Stimulated activated CD4-positive, alpha-beta T cell treated with anti-CD3 and anti-CD28 coated beads, Interleukin-12 subunit alpha, Interleukin-12 subunit beta, amount 100 ng/mL, for 48 hours (primary cell): ENCODE measurements at regions not wholly inside any gene's neighbourhood (a gene's known extent, or its start where the extent isn't known, plus 50 kb on each side); places are given as distances from the start of the nearest gene placed in this dataset.
"Not testable (repeated sequence)": the region's sequence is repeated elsewhere in the genome, so short reads cannot be mapped to it uniquely, and the experiment has no call there.

Source experiments
- DNase-seq, 3 donors: peaks; one replicate each; pipeline ENCODE4 v3.0.0-alpha.2; 2020; ENCODE audit warnings: low read depth in 2 of 3, low spot score in 1 of 3

DNA sequence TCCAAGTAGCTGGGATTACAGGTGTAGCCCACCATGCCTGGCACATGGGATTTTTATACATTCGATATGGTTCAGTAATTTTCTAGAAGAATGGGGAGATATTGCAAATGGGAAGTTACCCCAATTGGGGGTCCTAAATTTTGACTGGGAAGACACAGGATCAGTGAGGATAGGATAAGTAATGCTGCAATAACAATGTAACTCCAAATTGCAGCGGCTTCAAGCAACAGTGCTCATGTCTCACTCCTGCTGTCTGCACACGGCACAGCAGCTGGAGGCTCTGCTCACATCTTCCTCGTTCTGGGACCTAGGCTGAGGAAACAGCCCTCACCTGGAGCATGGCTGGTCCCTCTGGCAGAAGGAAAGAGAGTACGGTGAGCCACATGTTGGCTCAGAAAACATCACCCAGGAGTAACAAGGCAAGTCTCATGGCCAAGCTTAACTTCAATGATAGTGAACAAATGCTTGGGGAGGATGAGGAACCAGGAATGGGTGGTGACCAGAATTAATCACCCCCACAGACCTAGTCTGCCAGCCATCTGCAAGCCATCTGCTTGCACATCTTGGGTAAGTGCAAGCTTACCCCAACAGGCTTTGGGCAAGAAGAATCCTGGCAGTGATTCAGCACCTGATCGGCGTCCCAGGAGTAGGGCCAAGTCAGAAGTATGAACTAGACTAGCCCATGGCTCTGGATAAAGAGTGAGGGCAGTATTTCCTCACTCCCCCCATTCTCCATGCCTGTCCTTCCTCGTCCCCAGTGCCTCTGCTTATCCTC, 229.2 kb downstream of the COPRS start:
- no peak for DNase-seq

DNA sequence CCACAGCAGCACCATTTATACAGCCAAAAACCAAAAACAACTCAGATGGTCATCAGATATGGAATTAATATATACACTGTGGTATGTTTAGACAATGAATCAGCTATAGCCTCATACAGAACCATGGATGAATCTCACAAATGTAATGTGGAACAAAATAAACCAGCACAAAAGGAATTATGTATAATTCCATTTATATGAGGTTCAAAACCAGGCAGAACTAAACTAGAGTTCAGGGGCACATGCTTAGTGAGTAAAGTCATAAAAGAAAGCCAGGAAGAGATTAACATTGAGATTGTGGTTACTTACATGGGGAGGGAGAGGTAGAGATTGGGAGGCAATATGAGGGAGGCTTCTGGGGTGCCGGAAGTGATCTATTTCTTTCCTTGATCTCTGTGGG, 231.1 kb downstream of the COPRS start:
- no peak for DNase-seq

DNA sequence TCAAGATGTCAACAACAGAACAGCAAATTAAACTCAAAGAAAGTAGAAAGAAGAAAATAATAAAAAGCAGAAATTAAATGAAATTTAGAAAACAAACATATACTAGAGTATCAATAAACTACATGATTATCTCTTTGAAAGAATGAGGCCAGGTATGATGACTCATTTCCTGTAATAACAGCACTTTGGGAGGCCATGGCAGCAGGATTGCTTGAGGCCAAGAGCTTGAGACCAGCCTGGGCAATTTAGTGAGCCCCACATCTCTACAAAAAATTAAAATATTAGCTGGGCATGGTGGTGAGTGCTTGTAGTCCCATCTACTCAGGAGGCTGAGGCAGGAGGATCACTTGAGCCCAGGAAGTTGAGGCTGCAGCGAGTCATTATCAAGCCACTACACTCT, 232.5 kb downstream of the RAB11FIP4 start:
- no peak for DNase-seq

DNA sequence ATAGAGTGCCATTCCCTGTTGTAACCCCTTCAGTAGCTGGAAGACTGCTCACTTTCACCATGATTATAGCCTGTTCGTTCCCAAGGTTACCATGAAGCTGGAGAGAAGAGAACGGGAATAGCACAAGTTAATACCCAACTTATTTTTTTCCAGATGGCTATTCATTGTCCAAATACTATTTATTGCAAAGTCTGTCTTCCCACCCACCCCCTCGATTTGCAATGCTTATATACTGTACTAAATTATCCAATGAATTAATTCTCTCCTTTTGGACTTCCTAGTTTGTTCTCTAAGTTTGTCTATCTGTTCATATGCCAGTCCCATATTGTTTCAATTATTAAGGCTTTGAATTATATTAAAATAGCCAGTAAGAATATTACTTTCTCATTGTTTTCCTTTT, 231.0 kb downstream of the RAB11FIP4 start:
- no peak for DNase-seq

DNA sequence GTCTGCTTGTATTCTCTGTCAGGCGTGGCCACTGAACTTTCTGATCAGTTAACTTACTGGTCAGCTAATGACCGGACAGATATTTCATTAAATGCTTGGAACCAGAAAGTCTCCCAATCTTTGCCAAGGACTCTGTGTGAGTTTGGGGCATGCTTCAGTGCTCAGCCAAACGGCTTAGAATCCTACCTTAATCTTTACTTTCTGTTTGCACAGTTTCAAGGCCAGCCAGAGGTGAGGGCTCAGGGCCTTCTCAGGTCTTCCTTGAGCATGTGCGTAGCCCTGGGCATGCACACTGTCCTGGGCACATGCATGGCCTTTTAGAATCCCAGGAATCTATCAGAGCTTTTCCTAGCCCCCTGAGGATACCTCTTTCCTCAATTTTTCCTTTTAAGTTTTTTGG, 230.1 kb downstream of the RAB11FIP4 start:
- no peak for DNase-seq

DNA sequence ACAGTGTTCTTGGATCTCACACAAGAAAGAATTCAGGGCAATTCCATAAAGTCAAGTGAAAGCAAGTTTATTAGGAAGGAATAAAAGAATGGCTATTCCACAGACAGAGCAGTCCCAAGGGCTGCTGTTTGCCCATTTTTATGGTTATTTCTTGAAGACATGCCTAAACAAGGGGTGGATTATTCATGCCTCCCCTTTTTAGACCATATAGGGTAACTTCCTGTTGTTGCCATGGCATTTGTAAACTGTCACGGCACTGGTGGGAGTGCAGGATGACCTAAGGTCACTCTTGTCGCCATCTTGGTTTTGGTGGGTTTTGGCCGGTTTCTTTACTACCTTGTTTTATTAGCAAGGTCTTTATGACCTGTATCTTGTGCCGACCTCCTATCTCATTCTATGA, 219.6 kb downstream of the RAB11FIP4 start:
- not testable (repeated sequence) for DNase-seq

DNA sequence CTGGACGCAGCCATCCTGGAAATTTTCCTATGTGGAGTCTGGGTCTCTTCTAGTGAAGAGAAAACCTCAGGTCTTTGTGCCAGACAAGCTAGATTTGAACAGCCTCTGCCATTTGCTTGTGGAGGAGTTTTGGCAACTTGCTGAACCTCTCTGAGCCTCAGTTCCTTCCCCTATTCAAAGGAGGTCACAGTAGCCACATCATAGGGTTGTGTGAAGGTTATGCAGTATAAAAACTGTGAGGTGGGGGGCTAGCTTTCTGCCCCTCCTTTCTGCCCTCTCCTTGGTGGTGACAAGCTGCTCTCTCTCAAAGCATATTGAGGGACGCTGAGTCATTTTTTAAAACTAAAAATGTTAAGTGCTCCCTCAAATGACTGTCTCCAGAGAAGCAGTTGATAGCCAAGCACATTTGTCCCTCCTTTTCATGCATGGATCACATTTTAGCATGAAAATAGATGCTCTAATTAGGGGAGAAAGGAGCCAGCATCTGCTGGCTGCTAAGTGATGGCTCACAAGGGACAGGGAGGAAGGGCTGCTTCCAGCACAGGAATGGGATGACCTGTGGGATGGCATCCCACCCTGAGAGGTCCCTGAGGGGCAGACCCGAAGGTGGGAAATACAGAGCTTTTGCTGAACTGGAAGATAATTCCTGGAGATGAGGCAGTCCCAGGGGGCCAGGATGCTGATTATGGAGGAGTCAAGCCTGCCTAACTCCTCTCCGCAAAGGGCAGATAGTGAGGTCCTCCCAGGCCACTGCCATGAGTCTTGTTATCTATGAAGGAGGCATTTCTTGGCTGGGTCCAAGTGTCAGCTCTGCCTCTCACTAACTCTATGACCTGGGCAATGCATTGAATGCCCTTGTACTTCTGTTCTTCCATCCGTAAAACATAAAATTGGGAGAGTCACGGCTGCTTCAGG, 218.8 kb downstream of the RAB11FIP4 start:
- no peak for DNase-seq

DNA sequence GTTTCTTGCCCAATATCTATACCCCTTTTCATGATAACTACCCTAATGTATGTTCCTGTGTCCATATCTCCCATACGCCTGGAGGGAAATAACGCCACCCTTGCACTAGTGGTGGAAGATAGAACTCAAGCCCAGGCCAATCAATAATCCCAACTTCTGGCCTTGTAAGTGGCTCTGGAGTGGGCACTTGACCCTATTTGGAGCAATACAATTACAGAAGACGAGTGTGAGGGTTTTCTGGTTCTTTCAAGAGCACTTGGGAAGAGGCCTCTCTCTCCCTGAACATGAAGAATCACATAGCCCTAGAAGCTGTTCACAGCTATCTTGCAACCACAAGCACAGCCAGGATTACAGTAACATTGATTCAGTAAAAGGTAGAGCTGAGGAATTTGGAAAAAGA, 217.9 kb downstream of the RAB11FIP4 start:
- no peak for DNase-seq

DNA sequence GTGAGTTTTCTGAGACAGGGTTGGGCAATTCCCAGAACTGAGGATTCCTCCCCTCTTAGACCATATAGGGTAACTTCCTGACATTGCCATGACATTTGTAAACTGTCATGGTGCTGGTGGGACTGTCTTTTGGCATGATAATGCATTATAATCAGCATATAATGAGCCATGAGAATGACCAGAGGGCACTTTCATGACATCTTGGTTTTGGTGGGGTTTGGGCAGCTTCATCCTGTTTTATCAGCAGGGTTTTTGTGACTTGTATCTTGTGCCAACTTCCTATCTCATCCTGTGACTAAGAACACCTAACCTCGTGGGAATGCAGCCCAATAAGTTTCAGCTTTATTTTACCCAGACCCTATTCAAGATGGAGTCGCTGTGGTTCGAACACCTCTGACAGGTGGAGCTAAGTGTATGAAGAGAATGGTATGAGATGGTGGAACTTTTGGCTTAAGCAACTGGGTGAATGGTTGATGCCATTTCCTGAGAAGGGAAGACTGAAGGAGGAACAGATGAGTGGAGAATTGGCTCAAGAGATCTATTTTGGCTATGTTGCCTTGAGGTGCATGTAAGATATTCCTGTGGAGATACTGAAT, 217.3 kb downstream of the RAB11FIP4 start:
- no peak for DNase-seq

DNA sequence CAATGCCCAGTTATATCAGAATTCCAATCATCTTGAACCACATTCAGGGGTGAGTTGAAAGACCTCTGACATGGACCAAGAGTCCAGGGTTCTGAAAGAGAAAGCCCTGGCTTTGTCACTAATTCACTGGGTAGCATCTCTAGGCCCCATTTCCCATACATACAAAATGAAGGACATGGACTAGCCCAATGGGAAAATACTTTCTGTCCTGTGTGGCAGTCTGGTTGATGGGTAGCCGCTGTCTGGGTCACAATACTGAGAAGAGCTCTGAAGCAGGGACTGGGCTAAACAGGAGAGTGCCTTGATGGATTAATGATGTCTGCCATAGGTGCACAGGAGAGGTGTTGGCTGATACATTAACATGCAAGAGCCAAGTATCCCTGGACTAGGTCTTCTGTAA, 214.3 kb downstream of the RAB11FIP4 start:
- DNase-seq, result no peak

DNA sequence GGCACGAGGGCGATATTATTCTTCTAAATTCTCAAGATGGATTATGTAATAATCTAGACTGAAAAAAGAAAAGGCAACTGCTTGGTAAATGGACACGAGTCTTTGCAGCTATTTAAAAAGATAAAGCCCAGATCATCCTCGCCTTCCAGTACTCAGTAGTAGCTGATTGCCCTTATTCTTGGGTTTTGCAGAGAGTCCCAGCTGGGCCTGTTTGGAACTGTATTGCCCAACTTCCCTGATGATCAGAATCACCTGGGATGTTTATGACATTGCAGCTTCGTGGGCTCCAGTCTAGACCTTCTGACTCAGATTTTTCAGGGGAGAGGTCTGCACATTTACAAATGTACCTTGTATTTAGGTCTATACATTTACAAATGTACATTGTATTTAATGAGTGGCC, 213.5 kb downstream of the RAB11FIP4 start:
- DNase-seq, result no peak

DNA sequence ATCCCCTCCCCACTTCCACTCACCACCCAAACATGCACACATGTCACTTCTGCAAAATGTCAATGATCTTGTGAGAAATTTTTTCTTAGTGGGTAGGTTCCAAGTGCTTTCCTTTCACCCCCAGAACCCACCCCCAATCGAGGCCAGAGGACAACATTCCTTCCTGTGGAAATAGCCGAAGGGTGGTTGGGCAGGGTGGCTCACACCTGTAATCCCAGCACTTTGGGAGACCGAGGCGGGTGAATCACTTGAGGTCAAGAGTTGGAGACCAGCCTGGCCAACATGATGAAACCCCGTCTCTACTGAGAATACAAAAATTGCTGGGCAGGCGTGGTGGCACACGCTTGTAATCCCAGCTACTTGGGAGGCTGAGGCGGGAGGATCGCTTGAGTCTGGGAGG, 208.7 kb downstream of the RAB11FIP4 start:
- not testable (repeated sequence) for DNase-seq

DNA sequence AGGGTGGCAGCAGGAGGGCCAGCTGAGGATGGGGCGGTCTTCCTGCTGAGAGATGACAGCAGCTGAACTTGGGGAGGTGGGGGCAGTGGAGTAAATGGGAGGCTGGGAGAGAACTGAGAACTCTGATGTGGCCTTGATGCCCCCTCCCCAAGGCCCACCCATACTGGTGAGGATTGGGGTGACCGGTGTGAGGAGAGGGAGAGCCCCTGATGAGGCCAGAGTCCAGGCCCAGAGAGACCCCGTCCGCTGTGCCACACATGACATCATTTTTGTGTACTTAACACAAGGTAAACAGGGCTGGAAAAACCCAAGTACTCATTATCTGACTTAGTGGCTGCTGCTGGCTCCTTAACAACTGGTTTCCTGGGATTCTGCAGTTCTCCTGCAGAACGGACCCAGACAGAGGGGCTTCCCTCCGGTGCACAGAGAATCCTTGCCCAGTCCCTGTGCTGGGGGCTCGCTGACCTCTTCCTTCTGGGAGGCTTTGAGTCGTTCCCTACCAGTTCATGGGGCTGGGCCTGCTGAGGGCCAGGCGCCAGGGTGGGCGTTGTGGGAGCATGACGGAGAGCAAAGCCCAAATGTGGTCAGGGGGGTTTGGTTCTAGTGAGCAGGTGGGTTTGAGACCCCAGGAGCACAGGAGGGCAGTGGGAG, 207.6 kb downstream of the RAB11FIP4 start:
- no peak for DNase-seq

DNA sequence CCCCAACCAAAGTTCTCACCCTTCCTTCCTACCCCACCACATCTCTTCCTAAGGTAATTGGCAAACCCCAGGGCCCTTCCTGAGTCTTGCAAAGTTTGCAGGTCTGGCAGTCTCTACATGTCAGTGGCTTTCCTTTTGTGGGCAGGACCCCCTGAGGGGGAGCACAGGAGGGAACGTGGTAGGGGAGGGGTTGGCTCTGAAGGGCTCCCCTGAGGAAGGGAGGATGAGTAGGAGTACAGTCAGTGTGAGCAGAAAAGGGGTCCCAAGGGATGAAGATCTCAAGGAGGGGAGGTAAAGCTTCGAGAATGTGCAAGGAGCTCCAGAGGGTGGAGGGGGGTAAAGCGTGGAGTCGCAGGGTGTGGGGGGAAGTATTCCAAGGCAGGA, 206.9 kb downstream of the RAB11FIP4 start:
- DNase-seq, result no peak

DNA sequence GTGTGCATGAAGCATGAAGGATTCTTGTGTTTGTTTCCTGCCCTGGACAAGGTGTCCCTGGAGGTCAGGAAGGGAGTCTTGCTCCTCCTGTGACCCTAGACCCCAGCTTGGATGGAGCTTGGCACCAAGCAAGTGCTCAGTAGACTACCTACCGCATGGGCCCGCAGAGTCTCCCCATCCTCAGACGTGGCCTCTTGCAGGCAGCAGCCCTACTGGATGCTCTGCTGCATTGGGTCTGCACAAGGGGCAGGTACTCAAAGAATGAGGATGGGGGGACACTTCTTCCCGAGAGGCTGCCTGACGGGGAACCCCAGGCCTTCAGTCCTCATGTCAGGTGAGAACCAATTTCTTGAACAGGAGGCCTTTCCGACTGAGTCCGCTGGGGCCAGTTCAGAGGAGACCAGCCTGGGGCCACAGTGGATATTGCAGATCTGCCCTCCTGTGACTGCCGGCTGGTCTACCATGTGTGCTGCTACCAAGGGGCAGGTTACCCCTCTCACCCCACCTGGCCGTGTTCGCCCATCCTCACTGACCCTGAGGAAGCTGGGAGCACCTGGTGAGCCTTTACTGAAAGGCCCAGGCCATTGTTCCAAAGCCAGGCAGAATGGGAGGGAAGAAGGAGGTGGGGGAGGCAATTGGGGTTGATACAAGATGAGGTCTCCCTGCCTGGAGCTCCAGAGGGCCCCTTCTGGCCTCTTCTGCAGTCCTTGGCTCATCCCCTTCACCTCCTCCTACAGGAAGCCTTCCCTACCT, 206.3 kb downstream of the RAB11FIP4 start:
- DNase-seq, result no peak

DNA sequence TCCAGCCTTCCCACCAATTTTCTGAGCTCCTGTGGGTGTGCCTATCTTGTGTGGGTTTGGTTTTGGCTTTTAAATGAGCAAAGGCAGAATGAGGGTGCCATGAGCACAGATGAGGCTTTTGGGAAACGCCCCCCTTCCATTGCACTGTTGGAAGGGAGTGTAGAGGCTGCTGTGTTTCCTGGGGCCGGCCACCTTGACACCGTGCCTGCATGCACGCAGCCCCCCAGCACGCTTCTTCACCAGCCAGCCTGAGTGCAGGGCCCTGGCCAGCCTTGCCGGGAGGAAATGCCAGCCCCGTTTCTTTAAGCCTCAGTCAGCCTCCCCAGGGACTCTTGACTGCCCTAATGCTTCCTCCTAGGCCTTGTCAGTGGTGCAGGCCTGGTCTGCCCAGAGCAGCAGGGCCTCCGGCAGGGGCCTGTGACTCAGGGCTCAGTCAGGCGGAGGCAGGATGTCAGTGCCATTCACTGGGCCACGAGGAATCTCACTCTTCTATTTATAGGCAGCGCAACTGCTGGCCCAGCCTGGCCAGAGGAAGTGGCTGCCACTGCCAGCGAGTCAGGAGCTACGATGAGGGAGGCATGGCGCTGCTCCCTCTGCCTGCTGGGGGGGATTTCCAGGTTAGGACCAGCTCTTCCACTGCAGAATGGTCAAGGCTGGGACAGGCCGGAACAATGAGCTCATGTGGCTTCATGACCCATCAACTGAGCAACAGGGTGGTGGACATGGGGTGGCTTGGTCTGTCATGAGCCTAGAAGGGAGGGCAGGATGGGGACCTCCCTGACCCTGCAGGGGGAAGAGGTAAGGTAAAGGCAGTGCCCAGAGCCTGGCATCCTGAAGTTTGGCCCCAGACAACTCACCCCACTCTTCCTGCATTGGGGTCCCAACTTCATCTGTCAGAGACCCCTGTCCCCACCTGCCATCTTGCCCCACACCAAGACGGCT, 205.2 kb downstream of the RAB11FIP4 start:
- peak in 1 of 3 donors; percentile 5 for DNase-seq

DNA sequence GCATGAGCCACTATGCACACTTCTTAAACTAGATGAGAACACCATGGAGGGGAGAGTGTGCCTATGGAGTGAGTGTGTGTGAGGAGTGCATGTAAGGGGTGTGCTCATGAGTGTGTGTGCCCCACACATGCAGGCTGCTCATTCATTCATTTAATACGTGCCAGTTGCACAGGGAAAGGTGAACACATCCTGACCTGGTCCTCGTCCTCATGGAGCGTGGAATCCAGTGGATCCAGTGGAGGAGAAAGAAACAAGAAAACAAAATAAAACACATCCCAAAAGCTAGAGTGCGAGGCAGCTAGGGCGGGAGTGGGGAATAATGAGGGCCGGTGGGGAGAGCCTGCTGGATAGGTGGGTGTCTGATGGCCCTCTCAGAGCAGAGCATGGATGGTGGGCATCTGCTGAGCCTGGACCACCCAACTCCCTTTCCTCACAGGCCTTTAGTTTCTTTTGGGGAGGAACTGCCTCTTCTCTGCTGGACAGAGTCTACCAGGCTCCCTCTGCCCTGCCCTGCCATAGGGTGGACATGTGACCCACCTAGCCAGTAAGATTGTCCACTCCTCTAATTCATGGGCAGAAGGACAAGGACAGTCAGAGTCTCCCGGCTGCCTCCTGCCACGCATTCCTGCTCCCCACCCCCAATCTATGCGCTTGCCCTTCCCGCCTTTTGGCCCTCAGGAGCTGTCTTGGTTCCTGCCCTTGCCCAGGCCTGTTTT, 204.3 kb downstream of the RAB11FIP4 start:
- no peak for DNase-seq

DNA sequence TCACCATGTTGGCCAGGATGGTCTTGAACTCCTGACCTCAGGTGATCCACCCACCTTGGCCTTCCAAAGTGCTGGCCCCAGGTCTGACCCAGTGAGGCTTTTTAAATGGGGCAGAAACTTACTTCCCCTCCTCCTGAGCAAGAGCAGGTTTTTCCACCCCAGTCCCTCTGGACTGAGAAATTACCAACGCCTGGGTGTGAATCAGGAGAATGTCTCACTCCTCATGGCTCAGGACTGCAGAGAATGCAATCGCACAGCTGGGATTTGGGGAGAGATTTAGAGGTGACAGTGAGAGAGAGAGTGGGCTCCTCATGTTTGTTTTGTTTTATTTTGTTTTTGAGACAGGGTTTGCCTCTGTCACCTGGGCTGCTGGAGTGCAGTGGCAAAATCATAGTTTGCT, 203.6 kb downstream of the RAB11FIP4 start:
- no peak for DNase-seq

DNA sequence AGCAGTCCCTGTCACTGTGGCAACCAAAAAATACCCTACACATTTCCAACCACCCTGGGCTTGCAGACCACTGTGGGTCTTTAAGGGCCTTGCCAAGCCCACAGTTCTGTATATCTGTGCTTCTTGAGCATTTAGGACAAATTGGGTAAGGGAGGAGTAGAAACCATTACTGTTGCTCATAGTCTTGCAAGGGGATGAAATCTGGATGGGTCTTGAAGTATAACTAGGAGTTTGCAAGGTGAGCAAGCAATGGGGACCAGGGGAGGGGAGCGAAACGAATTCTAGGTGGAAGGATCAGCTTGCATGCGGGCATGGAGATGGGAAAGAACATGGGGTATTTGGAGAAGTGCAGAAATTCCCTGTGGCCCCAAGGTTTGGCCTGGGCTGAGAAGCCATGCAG, 202.9 kb downstream of the RAB11FIP4 start:
- DNase-seq, result no peak
